Smooth muscle cell (in vitro differentiated cells): ENCODE measurements at regions not wholly inside any gene's neighbourhood (a gene's known extent, or its start where the extent isn't known, plus 50 kb on each side); places are given as distances from the start of the nearest gene placed in this dataset.

Experiments used
- DNase-seq: peaks from one replicate; lab custom pipeline; 2025; ENCODE audit not compliant: unreplicated experiment; lab: John Stamatoyannopoulos, UW
- H2AFZ ChIP-seq: fragments of 200-600 bp; sonication (generic); 2 replicates; pipeline ENCODE4 v1.6.0; 2016; ENCODE audit warnings: antibody characterized with exemption, low read depth, mild to moderate bottlenecking
- H3F3A ChIP-seq: fragments of 200-600 bp; sonication (generic); 2 replicates; pipeline ENCODE4 v1.6.0; 2017; ENCODE audit warnings: antibody characterized with exemption, low read depth
- H3K27ac ChIP-seq: fragments of 200-600 bp; sonication (generic); 2 replicates; pipeline ENCODE4 v1.5.1; 2016; ENCODE audit warnings: low read depth, mild to moderate bottlenecking
- H3K27me3 ChIP-seq: fragments of 200-600 bp; sonication (generic); 2 replicates; pipeline ENCODE4 v1.6.1; 2016; ENCODE audit warnings: low read depth, mild to moderate bottlenecking
- H3K36me3 ChIP-seq: fragments of 200-600 bp; sonication (generic); 2 replicates; pipeline ENCODE4 v1.5.1; 2016; ENCODE audit warnings: low read depth
- H3K4me1 ChIP-seq: fragments of 200-600 bp; sonication (generic); 2 replicates; pipeline ENCODE4 v1.5.1; 2016; ENCODE audit warnings: low read depth
- H3K4me2 ChIP-seq: fragments of 200-600 bp; sonication (generic); 2 replicates; pipeline ENCODE4 v1.6.0; 2016; ENCODE audit warnings: mild to moderate bottlenecking
- H3K4me3 ChIP-seq: fragments of 200-600 bp; sonication (generic); 2 replicates; pipeline ENCODE4 v1.5.1; 2016; ENCODE audit warnings: mild to moderate bottlenecking
- H3K79me2 ChIP-seq: fragments of 200-600 bp; sonication (generic); 2 replicates; pipeline ENCODE4 v1.6.0; 2016; ENCODE audit warnings: low read depth, mild to moderate bottlenecking
- H3K9ac ChIP-seq: fragments of 200-600 bp; sonication (generic); 2 replicates; pipeline ENCODE4 v1.6.0; 2016; ENCODE audit warnings: low read depth
- H3K9me3 ChIP-seq: fragments of 200-600 bp; sonication (generic); replicated peaks from 2 replicates; pipeline ENCODE4 v1.5.1; 2016; ENCODE audit warnings: low read depth
- H4K20me1 ChIP-seq: fragments of 200-600 bp; sonication (generic); 2 replicates; pipeline ENCODE4 v1.6.0; 2016; ENCODE audit warnings: low read depth
- CTCF ChIP-seq: fragments of 200-600 bp; sonication (generic); IDR thresholded peaks from 2 replicates; pipeline ENCODE4 v1.5.1; 2017; ENCODE audit warnings: borderline replicate concordance, mild to moderate bottlenecking, antibody characterized with exemption; ENCODE audit not compliant: insufficient read depth, poor library complexity, severe bottlenecking
- WGBS: methylation state at CpG from one replicate; pipeline ENCODE4 v1.1.7; 2016; ENCODE audit warnings: low lambda C conversion rate; 5-methylcytosine and 5-hydroxymethylcytosine counted together

- Histone ChIP-seq H3K27ac (no peak overlapping the region), H3K9ac (no peak overlapping the region), H3F3A (no peaks in the 10 kb centered on the region), H3K4me2 (no peak overlapping the region), H3K9me3 (no peaks in the 10 kb centered on the region), H3K79me2 (no peaks in the 10 kb centered on the region), H3K4me3 (no peak overlapping the region), H2AFZ (no peak overlapping the region), H4K20me1 (no peaks in the 10 kb centered on the region), H3K4me1 (no peaks in the 10 kb centered on the region), H3K27me3 (no peaks in the 10 kb centered on the region), H3K36me3 (no peaks in the 10 kb centered on the region)
- WGBS = 70% methylated on average over 7 of the region's 7 CpGs
- TF ChIP-seq CTCF = no peak
- no peak for DNase-seq
These were observed 336.4 kb upstream of the MPDZ start for GRCh38 chr9:13615660-13616490.

DNA sequence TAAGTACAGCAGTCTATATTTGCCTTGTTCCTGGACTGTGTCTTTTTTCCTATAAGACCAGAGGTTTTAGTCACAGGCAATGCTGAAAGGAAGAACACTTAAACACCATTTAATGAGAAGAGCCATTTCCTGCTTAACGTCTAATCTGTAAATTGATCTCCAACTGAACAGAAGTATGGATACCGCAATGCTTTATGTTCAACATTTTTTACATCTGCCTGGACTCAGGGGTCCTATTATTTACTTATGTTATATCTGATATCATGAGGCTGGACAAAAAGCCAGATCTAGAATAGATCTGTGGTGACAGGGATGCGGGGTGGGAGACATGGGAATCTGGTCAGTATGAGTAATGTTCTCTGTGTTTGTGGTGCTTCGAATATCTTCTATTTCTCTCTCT is 334.6 kb upstream of the MPDZ start:
- H3K4me3 ChIP-seq = no peak overlapping the region
- WGBS = 51% methylated on average over 4 of the region's 4 CpGs

DNA sequence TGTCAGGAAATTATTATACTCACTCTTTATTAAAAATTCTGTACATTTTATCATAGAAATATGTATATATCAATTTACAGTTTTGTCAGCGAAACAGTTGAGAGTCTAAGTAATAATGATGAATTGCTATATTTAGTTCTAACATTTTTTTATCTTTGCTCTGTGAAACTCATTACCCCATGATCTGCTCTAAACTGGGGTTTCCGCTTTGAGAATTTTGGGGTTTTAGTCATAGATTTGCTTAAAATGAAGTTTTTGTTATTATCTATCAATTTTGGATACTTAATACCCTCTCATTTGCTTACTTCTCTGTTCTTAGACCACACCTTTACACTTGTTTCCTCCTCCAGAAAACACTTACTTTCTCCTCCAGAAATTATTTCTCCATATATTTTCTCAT is 333.8 kb upstream of the MPDZ start:
- Histone ChIP-seq H3K4me2 (no peak overlapping the region), H3K4me1 (no peaks in the 10 kb centered on the region), H4K20me1 (no peaks in the 10 kb centered on the region), H3F3A (no peaks in the 10 kb centered on the region), H3K36me3 (no peaks in the 10 kb centered on the region), H3K9ac (no peak overlapping the region), H3K4me3 (no peak overlapping the region), H3K27ac (no peak overlapping the region), H2AFZ (peak overlapping the region; percentile 36), H3K9me3 (no peaks in the 10 kb centered on the region), H3K27me3 (no peaks in the 10 kb centered on the region), H3K79me2 (no peaks in the 10 kb centered on the region)
- no peak for TF ChIP-seq CTCF
- 97% methylated on average over 2 of the region's 2 CpGs for WGBS
- DNase-seq = no peak

More for the DNA sequence above, 334.6 kb upstream of the MPDZ start:
- no peaks in the 10 kb centered on the region for H3K4me1 ChIP-seq
- H3K9ac ChIP-seq = no peak overlapping the region
- H2AFZ ChIP-seq = peak overlapping the region; percentile 36
- H3K4me2 ChIP-seq = peak overlapping the region; percentile 21
- no peaks in the 10 kb centered on the region for H3K79me2 ChIP-seq
- no peaks in the 10 kb centered on the region for H3K36me3 ChIP-seq
- no peaks in the 10 kb centered on the region for H3F3A ChIP-seq
- no peaks in the 10 kb centered on the region for H3K27me3 ChIP-seq
- H3K9me3 ChIP-seq = no peaks in the 10 kb centered on the region
- H4K20me1 ChIP-seq = no peaks in the 10 kb centered on the region
- DNase-seq = no peak
- TF ChIP-seq CTCF = no peak
- H3K27ac ChIP-seq = no peak overlapping the region

DNA sequence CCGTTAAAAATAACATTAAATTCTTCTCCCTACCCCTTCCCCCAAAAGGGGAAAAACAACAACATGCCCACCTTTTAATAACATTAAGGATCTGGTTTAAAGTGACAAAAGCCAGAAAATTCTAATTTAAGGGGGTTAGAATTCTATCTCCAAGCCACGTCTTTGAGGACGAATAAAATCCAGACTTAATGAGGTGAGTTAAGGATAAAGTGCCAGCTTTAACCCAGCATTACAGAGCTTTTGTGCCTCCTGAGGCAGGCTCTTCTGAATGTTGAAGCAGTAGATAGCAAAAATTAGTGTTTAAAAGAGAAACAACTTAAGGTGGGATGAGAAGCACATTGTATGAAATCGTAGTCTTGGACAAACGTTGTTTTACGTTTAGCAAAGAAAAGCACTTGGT is 329.0 kb upstream of the MPDZ start:
- Histone ChIP-seq H3K9ac (no peak overlapping the region), H3K27me3 (no peaks in the 10 kb centered on the region), H3F3A (no peaks in the 10 kb centered on the region), H3K27ac (no peak overlapping the region), H3K4me2 (peak overlapping the region; percentile 78), H3K36me3 (no peaks in the 10 kb centered on the region), H3K9me3 (no peaks in the 10 kb centered on the region), H3K4me1 (peaks cover 5% of the 10 kb centered on the region), H4K20me1 (no peaks in the 10 kb centered on the region), H2AFZ (peak overlapping the region; percentile 91), H3K4me3 (peak overlapping the region; percentile 25), H3K79me2 (no peaks in the 10 kb centered on the region)
- no peak for DNase-seq
- TF ChIP-seq CTCF = no peak
- 46% methylated on average over 6 of the region's 6 CpGs for WGBS
